ENCODE measurements at regions not wholly inside any gene's neighbourhood (a gene's known extent, or its start where the extent isn't known, plus 50 kb on each side); places are given as distances from the start of the nearest gene placed in this dataset.

DNA sequence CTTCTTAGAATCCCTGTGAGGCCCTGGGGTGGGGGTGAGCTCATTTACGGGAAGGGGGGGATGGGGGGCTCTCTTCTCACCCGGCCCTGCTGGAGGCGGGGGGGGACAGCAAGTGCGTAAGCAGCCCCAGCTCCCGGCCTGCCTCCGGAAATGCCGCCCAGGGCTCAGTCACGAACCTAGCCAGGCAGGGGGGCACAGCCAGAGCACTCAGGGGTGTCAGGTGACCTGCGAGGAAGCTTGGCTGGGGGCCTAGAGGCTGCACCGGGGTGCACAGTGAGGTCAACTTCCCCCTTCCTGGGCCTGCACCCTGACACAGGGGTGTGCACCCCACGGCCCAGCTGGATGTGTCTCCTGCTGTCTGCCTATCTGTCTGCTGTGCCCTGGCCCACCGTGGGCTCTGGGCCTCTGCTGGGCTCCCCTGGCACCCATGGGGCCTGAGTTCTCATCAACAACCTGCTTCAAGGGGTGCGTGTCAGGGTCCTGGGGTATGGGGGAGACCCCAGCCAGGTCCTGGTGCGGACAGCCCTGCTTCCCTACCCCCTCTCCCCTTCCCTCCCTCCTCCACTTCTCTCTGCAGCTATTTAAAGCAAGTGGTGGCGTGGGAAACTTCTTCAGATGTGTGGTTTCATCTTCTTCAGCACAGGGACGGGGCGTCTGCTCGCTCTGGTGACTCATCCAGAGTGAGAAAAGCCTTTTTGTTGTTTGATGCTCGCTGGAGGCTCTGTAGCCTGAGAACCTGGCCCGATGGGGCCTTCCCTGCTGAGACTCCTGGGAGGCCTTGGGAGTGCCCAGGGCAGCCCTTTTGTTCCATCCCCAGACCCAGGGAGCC is 92.5 kb upstream of the RUNX3 start (continued):
- TF ChIP-seq ZBTB39 (CRISPR knock-in tag; IDR thresholded peaks at IDR 0.05), result no peak
- TF ChIP-seq ETS1 (CRISPR knock-in tag; IDR thresholded peaks at IDR 0.05), result no peak
- no peak; the same call in 1 of the 2 replicates for TF ChIP-seq JUN (CRISPR knock-in tag; IDR thresholded peaks at IDR 0.05)
- TF ChIP-seq, protein P1, sequence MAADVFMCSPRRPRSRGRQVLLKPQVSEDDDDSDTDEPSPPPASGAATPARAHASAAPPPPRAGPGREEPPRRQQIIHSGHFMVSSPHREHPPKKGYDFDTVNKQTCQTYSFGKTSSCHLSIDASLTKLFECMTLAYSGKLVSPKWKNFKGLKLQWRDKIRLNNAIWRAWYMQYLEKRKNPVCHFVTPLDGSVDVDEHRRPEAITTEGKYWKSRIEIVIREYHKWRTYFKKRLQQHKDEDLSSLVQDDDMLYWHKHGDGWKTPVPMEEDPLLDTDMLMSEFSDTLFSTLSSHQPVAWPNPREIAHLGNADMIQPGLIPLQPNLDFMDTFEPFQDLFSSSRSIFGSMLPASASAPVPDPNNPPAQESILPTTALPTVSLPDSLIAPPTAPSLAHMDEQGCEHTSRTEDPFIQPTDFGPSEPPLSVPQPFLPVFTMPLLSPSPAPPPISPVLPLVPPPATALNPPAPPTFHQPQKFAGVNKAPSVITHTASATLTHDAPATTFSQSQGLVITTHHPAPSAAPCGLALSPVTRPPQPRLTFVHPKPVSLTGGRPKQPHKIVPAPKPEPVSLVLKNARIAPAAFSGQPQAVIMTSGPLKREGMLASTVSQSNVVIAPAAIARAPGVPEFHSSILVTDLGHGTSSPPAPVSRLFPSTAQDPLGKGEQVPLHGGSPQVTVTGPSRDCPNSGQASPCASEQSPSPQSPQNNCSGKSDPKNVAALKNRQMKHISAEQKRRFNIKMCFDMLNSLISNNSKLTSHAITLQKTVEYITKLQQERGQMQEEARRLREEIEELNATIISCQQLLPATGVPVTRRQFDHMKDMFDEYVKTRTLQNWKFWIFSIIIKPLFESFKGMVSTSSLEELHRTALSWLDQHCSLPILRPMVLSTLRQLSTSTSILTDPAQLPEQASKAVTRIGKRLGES (CRISPR knock-in tag; IDR thresholded peaks at IDR 0.05; ENCODE audit: borderline replicate concordance), result no peak
- no peak for TF ChIP-seq POLR2A (IDR thresholded peaks at IDR 0.05; ENCODE audit: insufficient read depth in 1 of 2, low read depth in 2 of 2, low read length in 2 of 2)
- TF ChIP-seq, protein P2, sequence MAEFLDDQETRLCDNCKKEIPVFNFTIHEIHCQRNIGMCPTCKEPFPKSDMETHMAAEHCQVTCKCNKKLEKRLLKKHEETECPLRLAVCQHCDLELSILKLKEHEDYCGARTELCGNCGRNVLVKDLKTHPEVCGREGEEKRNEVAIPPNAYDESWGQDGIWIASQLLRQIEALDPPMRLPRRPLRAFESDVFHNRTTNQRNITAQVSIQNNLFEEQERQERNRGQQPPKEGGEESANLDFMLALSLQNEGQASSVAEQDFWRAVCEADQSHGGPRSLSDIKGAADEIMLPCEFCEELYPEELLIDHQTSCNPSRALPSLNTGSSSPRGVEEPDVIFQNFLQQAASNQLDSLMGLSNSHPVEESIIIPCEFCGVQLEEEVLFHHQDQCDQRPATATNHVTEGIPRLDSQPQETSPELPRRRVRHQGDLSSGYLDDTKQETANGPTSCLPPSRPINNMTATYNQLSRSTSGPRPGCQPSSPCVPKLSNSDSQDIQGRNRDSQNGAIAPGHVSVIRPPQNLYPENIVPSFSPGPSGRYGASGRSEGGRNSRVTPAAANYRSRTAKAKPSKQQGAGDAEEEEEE (CRISPR knock-in tag; IDR thresholded peaks at IDR 0.05; ENCODE audit: borderline replicate concordance), result no peak
- TF ChIP-seq ZNF337 (CRISPR knock-in tag; IDR thresholded peaks at IDR 0.05; ENCODE audit: borderline replicate concordance, low read depth), result no peak
- TF ChIP-seq, protein P3, sequence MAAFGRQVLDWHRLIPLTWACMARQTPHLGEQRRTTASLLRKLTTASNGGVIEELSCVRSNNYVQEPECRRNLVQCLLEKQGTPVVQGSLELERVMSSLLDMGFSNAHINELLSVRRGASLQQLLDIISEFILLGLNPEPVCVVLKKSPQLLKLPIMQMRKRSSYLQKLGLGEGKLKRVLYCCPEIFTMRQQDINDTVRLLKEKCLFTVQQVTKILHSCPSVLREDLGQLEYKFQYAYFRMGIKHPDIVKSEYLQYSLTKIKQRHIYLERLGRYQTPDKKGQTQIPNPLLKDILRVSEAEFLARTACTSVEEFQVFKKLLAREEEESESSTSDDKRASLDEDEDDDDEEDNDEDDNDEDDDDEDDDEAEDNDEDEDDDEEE (CRISPR knock-in tag; IDR thresholded peaks at IDR 0.05), result no peak
- no peak for TF ChIP-seq YEATS4 (CRISPR knock-in tag; IDR thresholded peaks at IDR 0.05; ENCODE audit: borderline replicate concordance)
- TF ChIP-seq ZNF10 (CRISPR knock-in tag; IDR thresholded peaks at IDR 0.05; ENCODE audit: borderline replicate concordance, low read depth), result no peak
- TF ChIP-seq ZNF589 (CRISPR knock-in tag; conservative IDR thresholded peaks at IDR 0.05), result no peak
- TF ChIP-seq RFXANK (CRISPR knock-in tag; IDR thresholded peaks at IDR 0.05), result no peak
- TF ChIP-seq CCAR2 (optimal IDR thresholded peaks at IDR 0.05; ENCODE audit: low read depth, low read length), result no peak
- no peak for TF ChIP-seq FOXO1 (CRISPR knock-in tag; IDR thresholded peaks at IDR 0.05)

Data from HepG2 (cell line).